H9 (cell line): ENCODE measurements at regions not wholly inside any gene's neighbourhood (a gene's known extent, or its start where the extent isn't known, plus 50 kb on each side); places are given as distances from the start of the nearest gene placed in this dataset.

Experiments
- DNase-seq: peaks from one replicate; pipeline ENCODE4 v3.0.0-alpha.2; 2017
- H2AFZ ChIP-seq: one replicate; pipeline ENCODE4 v1.6.1; 2013; ENCODE audit warnings: mild to moderate bottlenecking, low read length, control low read depth, moderate library complexity
- H2AK5ac ChIP-seq: 2 replicates; pipeline ENCODE4 v1.6.1; 2013; ENCODE audit warnings: low read length, control low read depth, mixed read lengths; ENCODE audit not compliant: insufficient read length
- H2BK120ac ChIP-seq: one replicate; pipeline ENCODE4 v1.6.1; 2013; ENCODE audit warnings: low read depth, mild to moderate bottlenecking, low read length, control low read depth, inconsistent platforms; ENCODE audit not compliant: poor library complexity, severe bottlenecking
- H2BK12ac ChIP-seq: 2 replicates; pipeline ENCODE4 v1.6.1; 2013; ENCODE audit warnings: low read length, control low read depth, mixed read lengths, low read depth; ENCODE audit not compliant: insufficient read length
- H2BK15ac ChIP-seq: 2 replicates; pipeline ENCODE4 v1.6.1; 2013; ENCODE audit warnings: low read depth, low read length, control low read depth
- H2BK20ac ChIP-seq: one replicate; pipeline ENCODE4 v1.6.1; 2013; ENCODE audit warnings: low read depth, mild to moderate bottlenecking, low read length, control low read depth, inconsistent platforms; ENCODE audit not compliant: poor library complexity, severe bottlenecking
- H2BK5ac ChIP-seq: 2 replicates; pipeline ENCODE4 v1.6.1; 2013; ENCODE audit warnings: low read length, control low read depth, mixed read lengths; ENCODE audit not compliant: insufficient read length
- H3K14ac ChIP-seq: 2 replicates; pipeline ENCODE4 v1.6.1; 2013; ENCODE audit warnings: low read length, control low read depth; ENCODE audit not compliant: insufficient read depth
- H3K18ac ChIP-seq: 2 replicates; pipeline ENCODE4 v1.6.1; 2013; ENCODE audit warnings: low read depth, mild to moderate bottlenecking, mixed read lengths, low read length, control low read depth; ENCODE audit not compliant: insufficient read length
- H3K23ac ChIP-seq: 2 replicates; pipeline ENCODE4 v1.6.1; 2013; ENCODE audit warnings: low read length, control low read depth, mixed read lengths, low read depth; ENCODE audit not compliant: insufficient read length
- H3K23me2 ChIP-seq: 2 replicates; pipeline ENCODE4 v1.6.1; 2013; ENCODE audit warnings: low read depth, mild to moderate bottlenecking, mixed read lengths, low read length, control low read depth; ENCODE audit not compliant: insufficient read length, poor library complexity, severe bottlenecking
- H3K27ac ChIP-seq: 2 replicates; pipeline ENCODE4 v1.5.1; 2013; ENCODE audit warnings: low read length, control low read depth, mixed read lengths, low read depth; ENCODE audit not compliant: insufficient read length
- H3K27me3 ChIP-seq: 2 replicates; pipeline ENCODE4 v1.6.1; 2013; ENCODE audit warnings: low read length, control low read depth, inconsistent platforms; ENCODE audit not compliant: insufficient read depth
- H3K4ac ChIP-seq: 2 replicates; pipeline ENCODE4 v1.6.1; 2013; ENCODE audit warnings: low read depth, mild to moderate bottlenecking, control low read depth, inconsistent platforms, low read length, moderate library complexity
- H3K4me1 ChIP-seq: 2 replicates; pipeline ENCODE4 v1.6.1; 2013; ENCODE audit warnings: low read length, control low read depth, inconsistent platforms; ENCODE audit not compliant: insufficient read depth
- H3K4me2 ChIP-seq: 2 replicates; pipeline ENCODE4 v1.6.1; 2013; ENCODE audit warnings: low read length, control low read depth, mixed read lengths; ENCODE audit not compliant: insufficient read length, insufficient read depth
- H3K56ac ChIP-seq: 2 replicates; pipeline ENCODE4 v1.6.1; 2013; ENCODE audit warnings: low read depth, mild to moderate bottlenecking, mixed read lengths, low read length, control low read depth; ENCODE audit not compliant: insufficient read length
- H3K79me1 ChIP-seq: 2 replicates; pipeline ENCODE4 v1.6.1; 2013; ENCODE audit warnings: low read depth, mild to moderate bottlenecking, moderate library complexity, low read length, control low read depth, inconsistent platforms; ENCODE audit not compliant: insufficient read depth, poor library complexity, severe bottlenecking
- H3K79me2 ChIP-seq: 2 replicates; pipeline ENCODE4 v1.6.1; 2013; ENCODE audit warnings: low read length, control low read depth, inconsistent platforms; ENCODE audit not compliant: insufficient read depth
- H3K9ac ChIP-seq: 2 replicates; pipeline ENCODE4 v1.6.1; 2013; ENCODE audit warnings: low read length, control low read depth, mixed read lengths; ENCODE audit not compliant: insufficient read length; ENCODE audit errors: extremely low read depth
- H3K9me3 ChIP-seq: one replicate; pipeline ENCODE4 v1.6.1; 2013; ENCODE audit warnings: low read depth, low read length, inconsistent platforms; ENCODE audit not compliant: control insufficient read depth
- H3T11ph ChIP-seq: one replicate; pipeline ENCODE4 v1.6.1; 2013; ENCODE audit warnings: mild to moderate bottlenecking, low read length, control low read depth, inconsistent platforms
- H4K20me1 ChIP-seq: one replicate; pipeline ENCODE4 v1.6.1; 2013; ENCODE audit not compliant: control insufficient read depth, insufficient read length, insufficient read depth
- H4K5ac ChIP-seq: 2 replicates; pipeline ENCODE4 v1.6.1; 2013; ENCODE audit warnings: low read depth, mild to moderate bottlenecking, mixed read lengths, low read length, control low read depth; ENCODE audit not compliant: insufficient read length
- H4K8ac ChIP-seq: replicated peaks from 2 replicates; pipeline ENCODE4 v1.6.1; 2013; ENCODE audit warnings: low read length, control low read depth, mixed read lengths, low read depth; ENCODE audit not compliant: insufficient read length
- H4K91ac ChIP-seq: 2 replicates; pipeline ENCODE4 v1.6.1; 2013; ENCODE audit warnings: low read depth, mild to moderate bottlenecking, moderate library complexity, mixed read lengths, low read length, control low read depth; ENCODE audit not compliant: insufficient read length
- H3K27ac Mint-ChIP-seq, 3 experiments: 2 replicates in 2 of 3; 3 replicates in 1 of 3; pipeline ENCODE4 v1.8.0; 2020 to 2021; ENCODE audit warnings: mixed read lengths in 3 of 3, mild to moderate bottlenecking in 1 of 3, moderate library complexity in 1 of 3
- H3K27me3 Mint-ChIP-seq: 2 replicates; pipeline ENCODE4 v1.8.0; 2021; ENCODE audit warnings: low read depth, mild to moderate bottlenecking, moderate library complexity, mixed read lengths
- H3K36me3 Mint-ChIP-seq, 3 experiments: 2 replicates in 2 of 3; 3 replicates in 1 of 3; pipeline ENCODE4 v1.8.0; 2020 to 2021; ENCODE audit warnings: low read depth in 3 of 3, mixed read lengths in 3 of 3; ENCODE audit not compliant: insufficient read depth in 1 of 3
- H3K4me1 Mint-ChIP-seq, 2 experiments: 2 replicates each; pipeline ENCODE4 v1.8.0; 2020; ENCODE audit warnings: mixed read lengths in 2 of 2
- H3K4me3 Mint-ChIP-seq, 2 experiments: 2 replicates in 1 of 2; 3 replicates in 1 of 2; pipeline ENCODE4 v1.8.0; 2020 to 2021; ENCODE audit warnings: mild to moderate bottlenecking in 2 of 2, mixed read lengths in 2 of 2, moderate library complexity in 1 of 2
- H3K9me3 Mint-ChIP-seq, 2 experiments: 2 replicates in 1 of 2; 3 replicates in 1 of 2; pipeline ENCODE4 v1.8.0; 2020; ENCODE audit warnings: mild to moderate bottlenecking in 2 of 2, mixed read lengths in 2 of 2, moderate library complexity in 1 of 2
- WGBS: extraction: QIAGEN DNeasy Blood & Tissue Kit; methylation state at CpG from one replicate; pipeline ENCODE4 v1.1.7; 2013; ENCODE audit warnings: missing lambda C conversion rate, low lambda C conversion rate, mixed read lengths; ENCODE audit not compliant: insufficient read length; ENCODE audit errors: extremely low coverage; 5-methylcytosine and 5-hydroxymethylcytosine counted together
- TF ChIP-seq, protein P1 (sequence below): fragments of 200-600 bp; sonication (generic); conservative IDR thresholded peaks from 3 replicates; pipeline ENCODE4 v1.8.0; 2021; ENCODE audit warnings: antibody characterized with exemption, mild to moderate bottlenecking

DNA sequence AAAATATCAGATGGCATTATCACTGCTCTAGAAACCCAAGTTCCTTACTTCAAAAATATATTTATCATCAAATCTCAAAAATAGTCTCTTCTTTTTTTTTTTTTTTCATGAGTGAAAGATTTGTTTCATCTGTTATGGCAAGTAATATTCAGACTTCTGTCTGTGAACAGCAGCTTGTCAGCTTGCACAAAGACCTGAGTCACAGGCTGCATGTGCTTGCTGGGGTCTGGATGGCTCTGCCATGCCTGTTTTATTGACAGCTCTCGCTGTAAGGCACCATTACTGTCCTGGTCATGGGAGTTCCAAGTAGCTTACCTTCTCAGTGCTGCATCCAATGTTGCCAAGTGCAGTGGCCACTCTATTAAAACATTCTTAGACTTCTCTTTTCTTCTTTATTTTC lies 456.4 kb downstream of the GADD45G start:
- H3K9ac ChIP-seq = no peak overlapping the region

More for the DNA sequence above, 456.4 kb downstream of the GADD45G start:
- Histone ChIP-seq H3K23me2 (no peaks in the 10 kb centered on the region), H3T11ph (no peak overlapping the region), H4K8ac (no peak overlapping the region), H2BK20ac (no peak overlapping the region), H2BK5ac (no peak overlapping the region), H3K56ac (no peak overlapping the region), H3K79me1 (no peaks in the 10 kb centered on the region), H4K20me1 (no peaks in the 10 kb centered on the region), H2BK15ac (no peak overlapping the region), H2AK5ac (no peak overlapping the region), H3K27ac (no peak overlapping the region), H2AFZ (no peak overlapping the region), H3K27me3 (no peaks in the 10 kb centered on the region), H3K4me1 (no peaks in the 10 kb centered on the region), H3K9me3 (no peaks in the 10 kb centered on the region), H3K4ac (no peak overlapping the region), H4K91ac (no peak overlapping the region), H3K4me2 (no peak overlapping the region), H4K5ac (no peak overlapping the region), H3K14ac (no peak overlapping the region), H3K79me2 (no peaks in the 10 kb centered on the region), H2BK120ac (no peak overlapping the region), H2BK12ac (no peak overlapping the region), H3K23ac (no peak overlapping the region), H3K18ac (no peak overlapping the region)
- peaks cover 2% of the 10 kb centered on the region; the same call in 1 of the 2 replicates for H3K27me3 Mint-ChIP-seq
- H3K9me3 Mint-ChIP-seq = no peaks in the 10 kb centered on the region; a peak in 1 of 5 replicates
- H3K4me1 Mint-ChIP-seq = peaks cover 9 to 12% of the 10 kb centered on the region in 2 experiments
- TF ChIP-seq, protein P1, sequence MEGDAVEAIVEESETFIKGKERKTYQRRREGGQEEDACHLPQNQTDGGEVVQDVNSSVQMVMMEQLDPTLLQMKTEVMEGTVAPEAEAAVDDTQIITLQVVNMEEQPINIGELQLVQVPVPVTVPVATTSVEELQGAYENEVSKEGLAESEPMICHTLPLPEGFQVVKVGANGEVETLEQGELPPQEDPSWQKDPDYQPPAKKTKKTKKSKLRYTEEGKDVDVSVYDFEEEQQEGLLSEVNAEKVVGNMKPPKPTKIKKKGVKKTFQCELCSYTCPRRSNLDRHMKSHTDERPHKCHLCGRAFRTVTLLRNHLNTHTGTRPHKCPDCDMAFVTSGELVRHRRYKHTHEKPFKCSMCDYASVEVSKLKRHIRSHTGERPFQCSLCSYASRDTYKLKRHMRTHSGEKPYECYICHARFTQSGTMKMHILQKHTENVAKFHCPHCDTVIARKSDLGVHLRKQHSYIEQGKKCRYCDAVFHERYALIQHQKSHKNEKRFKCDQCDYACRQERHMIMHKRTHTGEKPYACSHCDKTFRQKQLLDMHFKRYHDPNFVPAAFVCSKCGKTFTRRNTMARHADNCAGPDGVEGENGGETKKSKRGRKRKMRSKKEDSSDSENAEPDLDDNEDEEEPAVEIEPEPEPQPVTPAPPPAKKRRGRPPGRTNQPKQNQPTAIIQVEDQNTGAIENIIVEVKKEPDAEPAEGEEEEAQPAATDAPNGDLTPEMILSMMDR = no peak
- H3K4me3 Mint-ChIP-seq = no peak overlapping the region
- no peak for DNase-seq
- no peak overlapping the region for H3K27ac Mint-ChIP-seq
- WGBS = no CpG with 5 or more reads among the region's 1 CpG
- H3K36me3 Mint-ChIP-seq = no peaks in the 10 kb centered on the region; a peak in 1 of 7 replicates
